ENCODE measurements at regions not wholly inside any gene's neighbourhood (a gene's known extent, or its start where the extent isn't known, plus 50 kb on each side); places are given as distances from the start of the nearest gene placed in this dataset.

GRCh38 chr11:26199331-26200095, 132.4 kb upstream of the ANO3 start:
- Mint-ChIP-seq H3K27me3 (no peaks in the 10 kb centered on the region), H3K4me1 (no peaks in the 10 kb centered on the region), H3K27ac (no peak overlapping the region), H3K36me3 (no peaks in the 10 kb centered on the region), H3K9me3 (ENCODE audit: low read depth) (peaks cover 7% of the 10 kb centered on the region), H3K4me3 (no peak overlapping the region)
- DNase-seq (no peak), ATAC-seq (no peak)
- CTCF ChIA-PET = no interaction called here

GRCh38 chr11:26201411-26201810, 130.5 kb upstream of the ANO3 start:
- no peaks in the 10 kb centered on the region for H3K27me3 Mint-ChIP-seq
- DNase-seq (no peak), ATAC-seq (no peak)
- no peak overlapping the region for H3K27ac Mint-ChIP-seq
- H3K4me1 Mint-ChIP-seq = no peaks in the 10 kb centered on the region
- CTCF ChIA-PET = no interaction called here
- H3K36me3 Mint-ChIP-seq = no peaks in the 10 kb centered on the region
- peaks cover 7% of the 10 kb centered on the region for H3K9me3 Mint-ChIP-seq (ENCODE audit: low read depth)
- no peak overlapping the region for H3K4me3 Mint-ChIP-seq

- ATAC-seq = no peak
- no peak overlapping the region for H3K27ac Mint-ChIP-seq
- H3K9me3 Mint-ChIP-seq (ENCODE audit: low read depth) = peaks cover 10% of the 10 kb centered on the region
- H3K36me3 Mint-ChIP-seq = no peaks in the 10 kb centered on the region
- no peaks in the 10 kb centered on the region for H3K4me1 Mint-ChIP-seq
- DNase-seq = no peak
- H3K27me3 Mint-ChIP-seq = no peaks in the 10 kb centered on the region
- CTCF ChIA-PET = no interaction called here
- H3K4me3 Mint-ChIP-seq = no peak overlapping the region
These were observed 129.2 kb upstream of the ANO3 start for GRCh38 chr11:26202754-26203153.

- no peak overlapping the region for H3K4me3 Mint-ChIP-seq
- no peak overlapping the region for H3K27ac Mint-ChIP-seq
- ATAC-seq (no peak), DNase-seq (no peak)
- H3K27me3 Mint-ChIP-seq = no peaks in the 10 kb centered on the region
- H3K4me1 Mint-ChIP-seq = no peaks in the 10 kb centered on the region
- H3K9me3 Mint-ChIP-seq (ENCODE audit: low read depth) = peaks cover 8% of the 10 kb centered on the region
- H3K36me3 Mint-ChIP-seq = no peaks in the 10 kb centered on the region
- CTCF ChIA-PET = no interaction called here
These were observed 127.8 kb upstream of the ANO3 start for GRCh38 chr11:26204101-26204500.

GRCh38 chr11:26204839-26205238, 127.1 kb upstream of the ANO3 start:
- Mint-ChIP-seq H3K4me3 (no peak overlapping the region), H3K27ac (no peak overlapping the region), H3K27me3 (no peaks in the 10 kb centered on the region), H3K9me3 (ENCODE audit: low read depth) (peaks cover 8% of the 10 kb centered on the region), H3K4me1 (no peaks in the 10 kb centered on the region), H3K36me3 (no peaks in the 10 kb centered on the region)
- CTCF ChIA-PET = no interaction called here
- no peak for ATAC-seq
- DNase-seq = no peak

GRCh38 chr11:26219183-26220117, 112.5 kb upstream of the ANO3 start:
- H3K27ac Mint-ChIP-seq = no peak overlapping the region
- no peaks in the 10 kb centered on the region for H3K4me1 Mint-ChIP-seq
- no peaks in the 10 kb centered on the region for H3K36me3 Mint-ChIP-seq
- no peaks in the 10 kb centered on the region for H3K27me3 Mint-ChIP-seq
- H3K4me3 Mint-ChIP-seq = no peak overlapping the region
- DNase-seq (no peak), ATAC-seq (no peak)
- CTCF ChIA-PET = no interaction called here
- H3K9me3 Mint-ChIP-seq (ENCODE audit: low read depth) = peaks cover 6% of the 10 kb centered on the region

- DNase-seq = no peak
- H3K9me3 Mint-ChIP-seq (ENCODE audit: low read depth) = peaks cover 2% of the 10 kb centered on the region
- H3K27me3 Mint-ChIP-seq = no peaks in the 10 kb centered on the region
- H3K36me3 Mint-ChIP-seq = no peaks in the 10 kb centered on the region
- no peak overlapping the region for H3K4me3 Mint-ChIP-seq
- no peaks in the 10 kb centered on the region for H3K4me1 Mint-ChIP-seq
- H3K27ac Mint-ChIP-seq = no peak overlapping the region
- CTCF ChIA-PET = no interaction called here
- no peak for ATAC-seq
These were observed 106.3 kb upstream of the ANO3 start for GRCh38 chr11:26225646-26226045.

GRCh38 chr11:26227301-26227746, 104.6 kb upstream of the ANO3 start:
- CTCF ChIA-PET = no interaction called here
- Mint-ChIP-seq H3K4me1 (no peaks in the 10 kb centered on the region), H3K36me3 (no peaks in the 10 kb centered on the region), H3K9me3 (ENCODE audit: low read depth) (peaks cover 2% of the 10 kb centered on the region), H3K27me3 (no peaks in the 10 kb centered on the region), H3K27ac (no peak overlapping the region), H3K4me3 (no peak overlapping the region)
- DNase-seq = no peak
- no peak for ATAC-seq

GRCh38 chr11:26227883-26228502, 103.9 kb upstream of the ANO3 start:
- no peak for ATAC-seq
- H3K27me3 Mint-ChIP-seq = no peaks in the 10 kb centered on the region
- no peak overlapping the region for H3K27ac Mint-ChIP-seq
- H3K4me1 Mint-ChIP-seq = no peaks in the 10 kb centered on the region
- no peak overlapping the region for H3K4me3 Mint-ChIP-seq
- H3K36me3 Mint-ChIP-seq = no peaks in the 10 kb centered on the region
- peaks cover 1% of the 10 kb centered on the region for H3K9me3 Mint-ChIP-seq (ENCODE audit: low read depth)
- no peak for DNase-seq
- CTCF ChIA-PET = no interaction called here

GRCh38 chr11:26228778-26229177, 103.2 kb upstream of the ANO3 start:
- DNase-seq (no peak), ATAC-seq (no peak)
- CTCF ChIA-PET = no interaction called here
- Mint-ChIP-seq H3K4me1 (no peaks in the 10 kb centered on the region), H3K36me3 (no peaks in the 10 kb centered on the region), H3K27me3 (no peaks in the 10 kb centered on the region), H3K4me3 (no peak overlapping the region), H3K9me3 (ENCODE audit: low read depth) (no peaks in the 10 kb centered on the region), H3K27ac (no peak overlapping the region)

GRCh38 chr11:26229257-26229656, 102.7 kb upstream of the ANO3 start:
- no peak for DNase-seq
- no peak for ATAC-seq
- CTCF ChIA-PET = no interaction called here
- H3K4me1 Mint-ChIP-seq = no peaks in the 10 kb centered on the region
- no peaks in the 10 kb centered on the region for H3K36me3 Mint-ChIP-seq
- H3K27ac Mint-ChIP-seq = no peak overlapping the region
- no peaks in the 10 kb centered on the region for H3K27me3 Mint-ChIP-seq
- H3K9me3 Mint-ChIP-seq (ENCODE audit: low read depth) = no peaks in the 10 kb centered on the region
- no peak overlapping the region for H3K4me3 Mint-ChIP-seq

GRCh38 chr11:26229981-26230380, 101.9 kb upstream of the ANO3 start:
- Mint-ChIP-seq H3K27ac (no peak overlapping the region), H3K27me3 (no peaks in the 10 kb centered on the region), H3K9me3 (ENCODE audit: low read depth) (peaks cover 2% of the 10 kb centered on the region), H3K4me3 (no peak overlapping the region), H3K36me3 (no peaks in the 10 kb centered on the region), H3K4me1 (no peaks in the 10 kb centered on the region)
- CTCF ChIA-PET = no interaction called here
- DNase-seq = no peak
- no peak for ATAC-seq

GRCh38 chr11:26231252-26231661, 100.7 kb upstream of the ANO3 start:
- CTCF ChIA-PET = no interaction called here
- Mint-ChIP-seq H3K27me3 (no peaks in the 10 kb centered on the region), H3K36me3 (no peaks in the 10 kb centered on the region), H3K4me3 (no peak overlapping the region), H3K27ac (no peak overlapping the region), H3K4me1 (no peaks in the 10 kb centered on the region), H3K9me3 (ENCODE audit: low read depth) (peaks cover 2% of the 10 kb centered on the region)
- ATAC-seq (no peak), DNase-seq (no peak)

- Mint-ChIP-seq H3K27ac (no peak overlapping the region), H3K27me3 (no peaks in the 10 kb centered on the region), H3K4me1 (no peaks in the 10 kb centered on the region), H3K36me3 (no peaks in the 10 kb centered on the region), H3K9me3 (ENCODE audit: low read depth) (peaks cover 2% of the 10 kb centered on the region), H3K4me3 (no peak overlapping the region)
- ATAC-seq (no peak), DNase-seq (no peak)
- CTCF ChIA-PET = no interaction called here
These were observed 97.5 kb upstream of the ANO3 start for GRCh38 chr11:26234451-26234850.
